Duodenal mucosa (tissue), 2 donors: ENCODE measurements at regions not wholly inside any gene's neighbourhood (a gene's known extent, or its start where the extent isn't known, plus 50 kb on each side); places are given as distances from the start of the nearest gene placed in this dataset.

Experiments used
- H3K27ac ChIP-seq: one replicate; pipeline ENCODE4 v1.7.0; 2013; ENCODE audit warnings: low read depth, low read length
- H3K27me3 ChIP-seq, 2 donors: one replicate each; pipeline ENCODE4 v1.7.0; 2013; ENCODE audit warnings: low read length in 2 of 2, control low read depth in 1 of 2; ENCODE audit not compliant: insufficient read depth in 2 of 2, control insufficient read depth in 1 of 2
- H3K36me3 ChIP-seq, 2 donors: one replicate each; pipeline ENCODE4 v1.7.0; 2013; ENCODE audit warnings: low read length in 2 of 2, control low read depth in 1 of 2; ENCODE audit not compliant: insufficient read depth in 2 of 2, control insufficient read depth in 1 of 2
- H3K4me1 ChIP-seq, 2 donors: one replicate each; pipeline ENCODE4 v1.7.0; 2013; ENCODE audit warnings: low read length in 2 of 2, control low read depth in 1 of 2; ENCODE audit not compliant: insufficient read depth in 2 of 2, control insufficient read depth in 1 of 2
- H3K4me3 ChIP-seq, 2 donors: one replicate each; pipeline ENCODE4 v1.7.0; 2013; ENCODE audit warnings: low read length in 2 of 2, low read depth in 1 of 2
- H3K9ac ChIP-seq, 2 donors: one replicate each; pipeline ENCODE4 v1.7.0; 2013; ENCODE audit warnings: low read length in 2 of 2, low read depth in 1 of 2
- H3K9me3 ChIP-seq, 2 donors: one replicate each; pipeline ENCODE4 v1.7.0; 2013; ENCODE audit warnings: low read length in 2 of 2, control low read depth in 1 of 2; ENCODE audit not compliant: control insufficient read depth in 1 of 2

- no peak overlapping the region for H3K9ac ChIP-seq
- H3K4me3 ChIP-seq: no peak overlapping the region
- peaks cover 0 to 2% of the 10 kb centered on the region in 2 donors for H3K9me3 ChIP-seq
- no peaks in the 10 kb centered on the region for H3K27me3 ChIP-seq
- H3K27ac ChIP-seq: no peak overlapping the region
- H3K4me1 ChIP-seq: peaks cover 10 to 20% of the 10 kb centered on the region in 2 donors
- H3K36me3 ChIP-seq: no peaks in the 10 kb centered on the region
Observed at GRCh38 chr6:157755746-157756411, 67.2 kb upstream of the SNX9 start.

GRCh38 chr6:157756708-157757429 lies 66.2 kb upstream of the SNX9 start:
- Histone ChIP-seq H3K9ac (no peak overlapping the region), H3K4me3 (no peak overlapping the region), H3K9me3 (peaks cover 0 to 2% of the 10 kb centered on the region in 2 donors), H3K27ac (no peak overlapping the region), H3K36me3 (no peaks in the 10 kb centered on the region), H3K4me1 (peaks cover 17 to 29% of the 10 kb centered on the region in 2 donors), H3K27me3 (peaks cover 0 to 2% of the 10 kb centered on the region in 2 donors)

DNA sequence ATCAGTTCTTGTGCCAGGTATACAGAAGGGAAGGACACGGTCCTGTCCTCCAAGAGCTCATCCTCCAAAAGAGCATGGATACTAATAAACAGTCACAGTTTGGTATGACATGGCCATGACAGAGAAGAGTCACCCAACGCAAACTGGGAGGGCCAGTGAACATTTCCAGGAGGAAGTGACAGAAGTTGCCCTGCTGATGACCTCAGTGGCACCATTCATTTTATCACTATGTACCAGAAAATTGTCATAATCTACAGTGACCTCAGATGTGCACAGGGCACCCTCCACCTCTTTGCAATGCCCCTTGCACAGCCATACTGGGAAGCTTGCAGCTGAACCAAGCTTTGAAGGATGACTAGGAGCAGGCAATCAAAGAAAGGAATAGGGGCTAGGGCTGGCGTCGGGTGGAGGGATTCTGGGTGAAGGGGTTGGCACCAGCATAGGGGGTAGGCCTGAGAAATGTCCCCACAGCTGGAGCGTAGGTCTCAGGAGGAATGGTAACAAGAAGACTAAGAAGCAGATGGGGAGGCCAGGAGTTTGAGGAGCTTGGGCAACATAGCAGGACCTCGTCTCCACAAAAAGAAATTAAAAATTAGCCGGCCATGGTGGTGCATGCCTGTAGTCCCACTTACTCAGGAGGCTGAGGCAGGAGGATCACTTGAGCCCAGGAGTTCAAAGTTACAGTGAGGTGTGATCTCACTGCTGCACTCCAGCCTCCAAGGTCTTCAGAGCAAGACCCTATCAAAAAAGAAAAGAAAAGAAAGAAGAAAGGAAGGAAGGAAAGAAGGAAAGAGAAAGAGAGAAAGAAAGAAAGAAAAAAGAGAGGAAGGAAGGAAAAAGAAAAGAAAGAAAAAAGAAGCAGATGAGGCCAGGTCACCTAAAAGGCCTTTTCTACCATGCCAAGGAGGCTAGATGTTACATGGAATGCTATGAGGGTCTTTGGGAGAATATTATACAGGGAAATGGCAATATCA lies 65.3 kb upstream of the SNX9 start:
- Histone ChIP-seq H3K4me1 (peaks cover 18 to 37% of the 10 kb centered on the region in 2 donors), H3K36me3 (no peaks in the 10 kb centered on the region), H3K27ac (no peak overlapping the region), H3K27me3 (peaks cover 0 to 2% of the 10 kb centered on the region in 2 donors), H3K4me3 (no peak overlapping the region), H3K9me3 (no peaks in the 10 kb centered on the region), H3K9ac (no peak overlapping the region)

GRCh38 chr6:157758516-157759023 lies 64.5 kb upstream of the SNX9 start:
- Histone ChIP-seq H3K27ac (no peak overlapping the region), H3K9me3 (no peaks in the 10 kb centered on the region), H3K27me3 (peaks cover 0 to 2% of the 10 kb centered on the region in 2 donors), H3K9ac (no peak overlapping the region), H3K36me3 (no peaks in the 10 kb centered on the region), H3K4me1 (peaks cover 27 to 46% of the 10 kb centered on the region in 2 donors), H3K4me3 (no peak overlapping the region)

GRCh38 chr6:157759028-157759427 lies 64.0 kb upstream of the SNX9 start:
- no peak overlapping the region for H3K27ac ChIP-seq
- H3K9ac ChIP-seq: no peak overlapping the region
- H3K36me3 ChIP-seq: no peaks in the 10 kb centered on the region
- H3K4me1 ChIP-seq: peaks cover 32 to 50% of the 10 kb centered on the region in 2 donors
- peaks cover 0 to 2% of the 10 kb centered on the region in 2 donors for H3K27me3 ChIP-seq
- H3K4me3 ChIP-seq: no peak overlapping the region
- no peaks in the 10 kb centered on the region for H3K9me3 ChIP-seq

- H3K27ac ChIP-seq: no peak overlapping the region
- peaks cover 0 to 2% of the 10 kb centered on the region in 2 donors for H3K27me3 ChIP-seq
- H3K4me3 ChIP-seq: no peak overlapping the region
- H3K4me1 ChIP-seq: peaks cover 43 to 62% of the 10 kb centered on the region in 2 donors
- no peak overlapping the region for H3K9ac ChIP-seq
- no peaks in the 10 kb centered on the region for H3K36me3 ChIP-seq
- H3K9me3 ChIP-seq: no peaks in the 10 kb centered on the region
Observed at GRCh38 chr6:157760137-157760536, 62.9 kb upstream of the SNX9 start.

DNA sequence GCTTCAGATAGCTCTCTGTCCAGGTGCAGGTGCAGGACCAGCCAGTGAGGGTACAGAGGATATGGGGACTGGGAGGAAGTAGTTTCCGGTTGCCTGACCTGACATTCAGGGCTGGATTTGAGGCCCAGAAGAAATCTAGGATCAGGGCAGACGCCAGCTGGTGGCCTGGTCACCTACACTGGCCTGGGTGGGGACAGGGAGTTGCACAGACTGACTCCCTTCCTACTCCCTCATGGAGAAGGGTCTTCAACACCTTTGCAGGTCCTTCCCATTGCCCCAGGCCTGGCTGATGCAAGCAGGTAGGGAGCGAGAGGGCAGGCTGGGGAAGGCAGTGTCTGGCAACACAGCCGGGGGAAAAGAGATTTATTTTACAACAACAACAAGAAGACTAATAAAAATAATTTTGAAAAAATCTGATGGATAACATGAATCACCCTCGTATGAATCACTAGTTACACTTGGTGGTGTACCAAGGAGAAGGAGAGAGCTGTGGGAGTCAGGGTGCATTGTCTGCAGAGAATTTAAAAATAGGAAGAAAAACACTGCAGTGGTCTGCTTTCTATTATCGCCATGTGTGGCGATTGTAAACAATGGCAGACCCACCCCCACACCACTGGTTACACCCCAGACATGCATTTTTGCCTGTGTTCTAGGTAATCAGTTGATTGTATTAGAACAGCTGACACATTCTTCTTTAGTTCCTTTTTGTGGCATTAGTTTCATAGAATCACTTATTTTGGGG lies 62.3 kb upstream of the SNX9 start:
- Histone ChIP-seq H3K4me3 (no peak overlapping the region), H3K27me3 (peaks cover 0 to 2% of the 10 kb centered on the region in 2 donors), H3K27ac (no peak overlapping the region), H3K36me3 (no peaks in the 10 kb centered on the region), H3K4me1 (peaks cover 43 to 62% of the 10 kb centered on the region in 2 donors), H3K9ac (no peak overlapping the region), H3K9me3 (no peaks in the 10 kb centered on the region)

DNA sequence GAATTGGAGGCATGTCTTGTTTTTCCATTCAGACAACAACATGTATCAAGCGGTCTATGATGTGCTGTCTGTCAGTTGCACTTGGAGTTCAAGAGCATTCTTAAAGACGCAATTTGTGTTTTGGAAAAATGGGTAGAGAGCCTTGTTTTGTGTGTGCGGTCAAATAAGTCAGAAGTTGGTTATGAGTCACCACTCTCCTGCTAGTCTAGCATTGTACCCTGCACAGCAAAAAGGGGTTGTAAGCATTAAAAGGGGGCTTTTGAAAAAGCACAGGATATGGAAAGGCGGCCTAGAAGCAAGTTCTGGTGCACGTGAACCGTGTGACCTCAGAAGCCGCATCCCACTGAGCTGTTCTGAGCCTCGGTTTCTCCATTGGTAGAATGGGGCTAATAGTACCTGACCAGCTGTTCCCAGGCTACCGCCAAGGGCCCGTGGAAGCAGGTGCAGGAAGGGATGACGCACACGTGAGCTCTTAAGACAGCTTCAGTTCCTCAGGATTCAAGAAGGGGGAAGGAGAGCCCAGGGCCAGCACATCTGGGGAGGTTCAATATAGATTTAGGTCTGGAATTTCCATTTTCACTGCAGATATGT lies 61.6 kb upstream of the SNX9 start:
- Histone ChIP-seq H3K36me3 (no peaks in the 10 kb centered on the region), H3K9ac (no peak overlapping the region), H3K27ac (no peak overlapping the region), H3K9me3 (no peaks in the 10 kb centered on the region), H3K4me3 (no peak overlapping the region), H3K4me1 (peaks cover 41 to 61% of the 10 kb centered on the region in 2 donors), H3K27me3 (peaks cover 0 to 2% of the 10 kb centered on the region in 2 donors)

DNA sequence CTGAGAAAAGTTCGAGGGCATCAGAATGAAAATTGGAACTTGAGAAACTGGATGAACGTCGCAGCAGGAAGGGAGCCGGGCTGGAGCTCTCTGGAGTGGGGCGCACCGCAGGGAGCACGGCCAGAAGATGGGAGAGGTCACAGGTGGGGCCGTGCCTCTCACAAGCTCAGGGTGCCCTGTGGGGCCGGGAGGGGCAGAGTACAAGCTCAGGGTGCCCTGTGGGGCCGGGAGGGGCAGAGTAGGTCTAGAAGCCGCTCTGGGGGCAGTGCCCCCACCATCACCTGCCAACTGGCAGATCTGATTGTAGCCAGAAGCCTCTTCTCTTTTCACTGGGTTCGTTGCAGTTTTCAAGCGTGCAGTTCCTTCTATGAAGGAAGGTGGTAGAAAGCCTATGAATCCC lies 61.1 kb upstream of the SNX9 start:
- Histone ChIP-seq H3K4me1 (peaks cover 36 to 57% of the 10 kb centered on the region in 2 donors), H3K4me3 (no peak overlapping the region), H3K9ac (no peak overlapping the region)

More for the DNA sequence above, 61.1 kb upstream of the SNX9 start:
- H3K27me3 ChIP-seq: peaks cover 0 to 2% of the 10 kb centered on the region in 2 donors
- H3K27ac ChIP-seq: no peak overlapping the region
- H3K36me3 ChIP-seq: no peaks in the 10 kb centered on the region
- H3K9me3 ChIP-seq: no peaks in the 10 kb centered on the region
